HG03097 (cell line): ENCODE measurements at regions not wholly inside any gene's neighbourhood (a gene's known extent, or its start where the extent isn't known, plus 50 kb on each side); places are given as distances from the start of the nearest gene placed in this dataset.

Experiments used
- ATAC-seq: cut with Tn5 transposase; IDR thresholded peaks from one replicate; pipeline ENCODE4 v1.9.1; 2021; ENCODE audit not compliant: unreplicated experiment, low FRiP score

DNA sequence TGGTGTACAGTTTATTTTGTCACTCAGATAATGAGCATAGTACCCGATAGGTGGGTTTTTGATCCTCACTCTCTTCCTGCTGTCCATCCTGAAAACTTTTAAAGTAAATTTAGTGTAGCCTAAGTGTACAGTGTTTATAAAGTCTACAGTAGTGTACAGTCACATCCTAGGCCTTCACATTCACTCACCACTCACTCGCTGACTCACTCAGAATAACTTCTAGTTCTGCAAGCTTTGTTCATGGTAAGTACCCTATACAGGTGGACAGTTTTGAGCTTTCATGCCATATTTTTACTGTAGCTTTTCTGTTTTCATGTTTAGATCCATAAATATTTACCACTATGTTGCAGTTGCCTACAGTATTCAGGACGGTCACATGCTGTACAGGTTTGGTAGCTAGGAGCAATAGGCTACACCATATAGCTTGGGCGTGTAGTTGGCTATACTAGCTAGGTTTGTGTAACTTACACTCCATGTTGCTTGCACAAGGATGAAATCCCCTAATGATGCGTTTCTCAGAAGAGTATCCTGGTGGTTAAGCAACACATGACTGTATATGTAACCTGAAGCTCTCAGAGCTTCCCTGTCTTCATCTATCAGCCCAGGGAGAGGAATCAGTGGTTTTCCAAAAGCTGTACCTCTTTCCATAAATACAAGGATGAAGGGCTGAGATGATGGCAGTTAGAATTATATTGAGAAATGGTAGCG lies 87.6 kb upstream of the SLC25A26 start:
- ATAC-seq, result no peak

DNA sequence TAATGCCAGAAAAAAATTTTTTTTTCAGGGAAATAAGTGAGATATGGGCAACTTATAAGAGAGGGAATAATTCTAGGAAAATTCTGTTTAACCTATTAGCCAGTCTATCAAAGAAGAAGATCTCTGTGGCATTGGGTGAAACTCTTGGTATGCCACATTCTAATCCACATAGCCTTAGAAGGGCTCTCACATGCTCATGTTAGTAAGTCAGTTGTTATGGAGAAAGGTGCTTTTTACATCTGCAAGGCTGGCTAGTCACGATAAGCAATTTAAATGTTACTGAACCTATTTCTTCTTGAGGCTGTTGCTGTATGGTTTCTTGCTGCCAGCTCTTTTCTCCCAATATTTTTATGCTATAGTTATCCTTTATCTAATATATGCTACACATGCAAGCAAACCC lies 89.9 kb upstream of the MAGI1 start:
- no peak for ATAC-seq

DNA sequence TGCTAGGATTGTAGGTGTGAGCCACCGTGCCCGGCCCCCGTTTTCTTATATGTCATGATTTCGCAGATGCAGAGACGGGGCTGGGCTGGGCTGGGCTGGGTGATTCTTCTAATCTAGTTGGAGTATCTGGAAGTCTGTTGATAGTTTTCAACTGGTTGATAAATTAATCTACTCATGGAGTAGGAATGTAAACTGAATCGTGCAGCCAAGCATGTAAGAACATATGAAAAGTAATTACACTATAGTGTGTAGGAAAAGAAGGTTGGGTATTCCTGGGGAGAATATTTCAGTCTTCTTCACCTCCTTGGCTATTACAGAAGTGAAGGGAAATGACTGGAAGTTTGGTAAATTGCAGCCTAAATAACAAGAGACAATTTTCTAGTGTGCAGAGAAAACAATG lies 82.6 kb upstream of the MAGI1 start:
- ATAC-seq, result no peak

DNA sequence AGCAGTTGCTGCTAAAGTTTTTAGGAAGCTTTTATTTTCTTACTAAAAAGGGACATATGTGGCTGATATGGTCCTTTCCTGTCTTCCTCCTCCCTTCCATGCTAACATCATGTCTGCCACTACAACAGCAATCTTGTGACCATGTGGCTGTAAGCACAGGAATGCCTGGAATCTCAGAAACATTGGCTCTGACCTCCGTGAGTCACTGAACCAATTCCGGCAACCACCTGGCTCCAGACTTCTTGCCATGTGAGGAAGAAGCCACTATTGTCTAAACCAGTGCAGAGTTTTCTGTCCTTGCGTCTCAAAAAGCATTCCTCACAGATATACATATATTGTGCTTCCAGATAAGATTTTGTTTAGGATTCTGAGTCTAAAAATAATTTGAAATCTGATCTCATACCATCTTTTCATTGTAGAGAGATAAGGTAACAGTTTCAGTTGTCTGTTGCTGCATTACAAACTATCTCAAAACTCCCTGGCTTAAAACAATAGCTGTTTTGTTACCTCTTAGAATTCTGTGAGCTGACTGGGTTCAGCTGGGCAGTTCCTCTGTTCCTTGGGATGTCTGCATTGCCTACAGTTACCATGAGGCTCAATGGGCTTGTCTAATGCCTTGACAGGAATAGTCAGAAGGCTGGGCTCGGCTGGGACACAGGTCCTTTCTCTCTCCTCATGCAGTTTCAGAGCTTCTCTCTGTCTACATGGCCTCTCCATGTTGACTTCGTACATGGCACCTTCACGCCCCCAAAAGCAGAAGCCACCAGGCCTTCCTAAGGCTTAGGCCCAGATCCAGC lies 77.3 kb upstream of the MAGI1 start:
- no peak for ATAC-seq

DNA sequence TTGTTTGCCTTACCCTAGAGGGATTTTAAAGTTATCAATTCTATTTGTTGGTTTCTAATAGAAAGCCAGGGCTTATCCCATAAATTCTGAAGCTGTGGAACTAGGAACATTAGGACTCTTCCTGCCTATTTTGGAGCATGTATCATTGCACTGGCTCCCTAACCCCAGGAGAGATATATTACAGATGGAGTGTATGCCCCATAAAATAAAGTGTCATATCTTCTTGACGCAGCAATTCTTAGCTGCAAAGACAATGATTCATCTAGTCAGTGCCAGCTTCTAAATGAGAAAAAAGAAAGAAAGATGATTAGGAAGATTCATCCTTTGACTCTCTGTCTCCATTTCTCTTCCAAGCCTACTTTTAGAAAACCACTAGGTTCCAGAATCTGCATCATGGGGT lies 74.8 kb upstream of the MAGI1 start:
- ATAC-seq, result no peak

DNA sequence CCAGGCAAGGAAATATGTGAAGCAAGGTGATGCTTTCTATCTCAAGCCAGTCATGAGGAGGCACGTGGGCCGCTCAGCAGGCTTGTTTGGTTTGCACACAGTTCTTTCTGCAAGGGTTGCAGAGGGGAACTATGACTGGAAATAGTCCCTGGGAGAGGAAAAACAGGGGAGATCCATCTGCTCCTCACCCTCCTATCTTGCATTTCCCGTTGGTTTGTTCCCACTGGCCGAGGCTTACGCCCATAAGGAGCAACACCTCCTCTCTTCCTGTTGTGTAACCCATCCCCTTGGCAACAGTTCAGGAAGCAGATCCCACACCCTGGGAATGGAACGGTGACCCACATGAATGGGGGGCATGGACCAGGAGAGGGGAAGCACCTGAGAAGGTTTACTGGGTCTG lies 72.1 kb upstream of the MAGI1 start:
- no peak for ATAC-seq

DNA sequence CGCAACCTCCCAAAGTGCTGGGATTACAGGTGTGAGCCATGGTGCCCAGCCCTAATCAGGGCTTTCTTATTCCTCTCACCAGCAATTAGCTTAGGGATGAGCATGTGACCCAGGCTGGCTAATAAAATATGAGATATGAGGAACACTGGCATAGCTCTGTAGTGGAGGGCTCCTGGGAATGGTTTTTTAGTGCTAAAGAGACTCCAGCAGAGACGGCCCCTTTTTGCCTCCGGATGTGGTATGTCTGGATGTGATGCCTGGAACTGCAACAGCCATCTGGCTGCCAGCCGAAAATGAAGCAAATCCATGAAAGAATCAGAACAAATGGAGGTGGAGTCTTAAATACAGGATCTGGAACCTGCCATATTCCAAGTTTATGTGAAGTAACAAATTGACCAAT lies 69.1 kb upstream of the MAGI1 start:
- no peak for ATAC-seq

DNA sequence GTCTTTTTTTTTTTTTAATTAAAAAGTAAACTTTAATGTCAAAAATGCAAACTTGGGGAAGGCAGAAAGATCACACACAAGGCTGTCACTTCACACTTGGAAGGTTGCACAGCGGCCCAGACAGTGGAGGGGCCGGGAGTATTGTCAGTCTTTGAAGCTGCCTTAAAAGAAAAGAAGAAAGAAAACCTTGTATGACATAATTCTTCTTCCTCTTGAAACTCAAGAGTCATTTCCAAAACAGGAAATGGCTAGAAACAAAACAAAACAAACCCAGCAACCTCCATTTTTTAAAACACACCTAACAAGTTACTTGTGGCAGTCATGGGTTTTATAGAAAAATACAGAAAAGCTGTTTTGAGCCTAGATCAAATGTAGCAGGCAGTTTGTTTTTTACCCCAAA lies 68.1 kb upstream of the MAGI1 start:
- ATAC-seq, result no peak

DNA sequence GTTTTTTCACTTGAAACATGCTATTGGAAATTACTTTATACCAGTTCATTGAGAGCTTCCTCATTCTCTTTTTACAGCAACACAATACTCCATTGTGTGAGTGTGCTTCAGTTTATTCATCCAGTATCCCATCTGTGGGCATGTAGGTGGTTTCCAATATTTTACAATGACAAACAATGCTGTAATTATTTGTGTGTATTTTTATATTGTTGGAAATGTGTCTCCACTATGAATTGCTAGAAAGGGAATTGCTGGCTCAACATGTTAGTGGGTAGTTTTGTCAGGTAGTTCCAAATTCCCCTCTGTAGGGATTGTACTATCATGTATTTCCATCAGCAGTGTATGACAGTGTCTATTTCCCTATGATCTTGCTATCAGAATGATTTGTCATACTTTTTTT lies 65.8 kb upstream of the MAGI1 start:
- no peak for ATAC-seq

DNA sequence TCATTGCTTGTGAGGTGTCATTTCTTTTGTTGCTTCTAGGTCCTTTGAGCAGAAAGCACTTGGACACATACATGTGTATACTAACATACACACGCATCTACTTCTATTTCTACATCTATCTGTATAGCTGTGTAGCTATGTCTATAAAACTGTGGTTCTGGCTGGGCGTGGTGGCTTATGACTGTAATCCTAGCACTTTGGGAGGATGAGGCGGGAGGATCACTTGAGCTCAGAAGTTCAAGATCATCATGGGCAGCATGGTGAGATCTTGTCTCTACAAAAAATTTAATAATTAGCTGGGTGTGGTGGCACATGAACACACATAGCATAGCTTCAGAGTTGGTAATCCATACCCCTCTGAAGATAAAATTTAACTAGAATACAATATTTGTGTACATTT lies 65.0 kb upstream of the MAGI1 start:
- ATAC-seq, result no peak

DNA sequence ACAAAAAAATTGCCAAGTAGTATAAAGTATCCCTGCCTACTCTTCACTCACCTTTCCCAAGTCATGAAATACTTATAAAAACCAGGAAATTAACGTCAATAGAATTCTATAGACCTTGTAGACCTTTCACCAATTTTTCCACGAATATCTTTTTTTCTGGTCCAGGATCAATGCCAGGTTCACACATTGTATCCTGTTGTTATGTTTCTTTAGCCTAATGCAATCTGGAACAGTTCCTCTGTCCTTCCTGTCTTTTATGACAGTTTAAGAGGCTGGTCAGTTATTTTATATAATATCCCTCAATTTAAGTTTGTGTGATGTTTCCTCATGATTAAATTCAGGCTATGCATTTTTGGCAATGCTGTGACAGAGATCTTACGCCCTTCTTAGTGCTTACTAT lies 63.2 kb upstream of the MAGI1 start:
- ATAC-seq, result no peak

DNA sequence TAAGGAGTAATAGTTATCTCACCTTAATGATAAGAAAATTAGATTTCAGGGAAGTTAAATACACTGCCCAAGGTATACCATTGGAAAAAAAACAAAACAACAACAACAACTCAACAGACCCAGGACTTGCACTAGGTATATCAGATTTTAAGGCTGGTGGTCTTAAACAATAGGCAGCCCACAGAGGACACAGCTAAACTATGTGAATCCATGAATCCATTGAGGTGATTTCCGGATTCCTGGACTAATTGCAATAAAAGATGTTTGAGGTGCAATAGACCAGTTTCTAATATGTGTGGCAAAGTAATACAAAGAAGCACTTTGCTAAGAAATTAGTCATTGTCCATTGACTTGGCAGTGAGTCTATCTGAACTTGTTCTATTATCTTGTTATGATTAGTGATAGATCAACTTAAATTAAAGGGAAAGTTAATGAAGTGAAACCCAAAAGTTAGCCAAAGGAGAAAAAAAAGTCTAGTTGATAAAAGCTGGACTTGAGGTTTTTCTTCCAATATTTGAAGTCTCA lies 60.9 kb upstream of the MAGI1 start:
- no peak for ATAC-seq

DNA sequence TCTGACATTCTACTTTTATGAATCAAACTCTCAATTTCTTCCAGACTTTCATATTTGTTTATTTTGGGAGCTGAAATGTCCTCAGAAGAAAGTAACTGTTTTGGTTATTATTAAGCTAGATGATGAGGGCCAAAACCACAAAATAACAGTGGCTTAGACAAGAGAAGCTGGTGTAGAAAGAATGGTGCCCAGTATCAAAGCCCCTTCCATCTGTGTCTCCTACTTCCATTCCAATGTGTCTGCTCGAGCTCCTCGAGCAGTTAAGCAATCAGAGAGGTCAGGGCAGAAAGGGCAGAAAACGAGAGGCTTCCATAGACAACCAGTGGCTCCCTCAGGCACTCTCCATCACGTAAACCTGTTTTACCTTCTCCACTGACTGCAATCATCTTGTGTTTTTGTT lies 59.7 kb upstream of the MAGI1 start:
- no peak for ATAC-seq

DNA sequence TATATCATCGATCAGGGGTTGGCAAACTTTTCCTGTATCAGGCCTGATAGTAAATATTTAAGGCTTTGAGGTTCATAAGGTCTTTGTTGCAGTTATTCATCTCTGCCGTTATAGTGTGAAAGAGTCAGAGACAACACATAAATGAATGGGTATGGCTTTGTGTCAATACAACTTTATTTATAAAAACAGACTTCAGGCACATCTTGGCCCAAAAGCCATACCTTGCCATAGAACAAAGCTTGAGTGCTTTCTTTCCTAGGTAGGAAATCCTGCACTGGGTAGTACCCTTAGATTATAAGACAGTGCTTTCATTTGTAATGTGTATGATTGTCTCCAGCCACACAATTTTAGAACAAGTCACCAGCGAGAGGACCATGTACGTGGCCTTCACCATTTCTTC lies 58.9 kb upstream of the MAGI1 start:
- no peak for ATAC-seq

DNA sequence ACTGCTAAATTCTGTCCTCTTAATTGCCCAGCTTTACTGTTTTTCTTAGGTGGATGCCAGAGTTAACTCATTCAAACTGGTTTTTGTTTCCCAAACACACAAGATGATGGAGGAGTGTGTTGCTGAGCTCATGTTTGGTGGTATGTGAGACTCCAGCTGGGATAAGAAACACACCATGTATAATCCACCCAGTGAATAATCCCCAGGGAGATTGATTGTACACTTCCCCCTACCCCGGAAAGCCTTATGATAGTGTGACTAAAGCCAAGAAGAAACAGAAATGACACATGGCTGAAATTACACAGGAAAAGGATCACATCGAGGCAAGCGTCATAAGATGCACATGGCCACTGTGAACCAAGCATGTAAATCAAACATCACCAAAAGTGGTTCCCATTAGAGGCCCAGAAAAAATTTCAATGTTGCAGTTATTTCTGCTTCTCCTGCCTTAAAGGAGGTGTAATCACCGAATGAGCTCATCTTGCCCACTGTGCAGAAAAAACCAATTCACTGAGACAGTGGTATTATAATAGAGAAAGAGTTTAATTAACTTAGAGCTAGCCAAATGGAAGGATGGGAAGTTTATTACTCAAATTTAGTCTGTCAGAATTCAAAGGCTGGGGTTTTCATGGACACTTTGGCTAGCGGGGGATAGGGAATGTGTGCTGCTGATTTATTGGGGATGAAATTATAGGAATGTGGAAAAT lies 56.7 kb upstream of the MAGI1 start:
- no peak for ATAC-seq

DNA sequence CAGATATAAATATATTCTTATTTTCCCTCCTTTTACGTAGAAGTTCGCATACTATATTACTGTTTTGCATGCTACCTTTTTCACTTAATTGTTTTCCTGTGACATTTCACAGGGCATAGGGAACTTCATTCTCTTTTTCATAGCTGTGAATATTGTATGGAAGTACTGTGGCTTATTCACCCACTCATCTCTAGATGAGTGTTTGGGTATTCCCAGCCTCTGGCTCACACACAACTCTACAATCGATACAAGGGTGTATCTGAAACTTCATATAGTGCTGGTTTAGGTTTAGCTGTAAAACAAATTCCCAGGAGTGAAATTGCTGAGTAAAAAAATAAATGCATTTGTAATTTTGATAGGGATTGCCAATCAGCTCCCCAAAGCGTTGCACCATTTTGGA lies 55.3 kb upstream of the MAGI1 start:
- no peak for ATAC-seq

DNA sequence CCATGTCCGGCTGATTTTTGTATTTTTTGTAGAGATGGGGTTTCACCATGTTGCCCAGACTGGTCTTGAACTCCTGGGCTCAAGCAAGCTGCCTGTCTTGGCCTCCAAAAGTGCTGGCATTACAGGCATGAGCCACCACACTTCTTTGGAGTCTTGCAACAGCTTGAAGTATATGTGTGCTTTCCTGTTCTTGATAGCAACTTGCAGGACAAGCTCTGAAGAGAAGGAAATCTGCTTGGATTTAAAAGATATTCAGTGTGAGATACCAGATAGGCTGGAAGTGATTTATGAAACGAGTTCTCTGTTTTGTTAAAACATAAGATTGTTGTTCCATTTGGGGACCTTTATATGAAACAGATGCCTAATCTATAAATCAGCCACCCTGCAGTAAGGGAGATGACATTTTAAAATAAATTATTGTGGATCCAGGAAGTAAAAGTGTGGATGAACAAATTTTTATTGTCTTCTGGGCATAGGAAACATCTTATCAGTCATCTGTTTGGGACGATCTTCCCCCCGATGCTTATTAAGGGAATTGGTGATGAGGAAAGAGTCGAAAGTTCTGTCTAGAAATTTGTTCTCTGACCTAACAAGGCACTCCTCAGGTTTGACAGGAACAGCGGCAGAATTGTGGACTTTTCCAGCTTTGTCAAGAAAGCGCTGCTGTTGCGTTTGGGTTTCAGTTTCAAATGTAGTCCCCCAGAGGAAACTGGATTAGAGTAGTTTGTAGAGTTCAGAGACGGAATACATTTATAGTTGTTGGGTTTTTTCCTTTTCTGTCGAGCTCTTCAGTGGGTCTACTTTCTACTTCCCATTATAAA lies 53.7 kb upstream of the MAGI1 start:
- no peak for ATAC-seq
